IMR-90 (cell line): ENCODE measurements at regions not wholly inside any gene's neighbourhood (a gene's known extent, or its start where the extent isn't known, plus 50 kb on each side); places are given as distances from the start of the nearest gene placed in this dataset.

Source experiments
- ATAC-seq: fragments of 200-7000 bp; cut with Tn5 transposase; 2 replicates; pipeline ENCODE4 v1.9.1; 2020; ENCODE audit warnings: low read depth, mild to moderate bottlenecking, moderate library complexity
- BruUV-seq: library from RNA; stranded (reverse); fragments of 400-500 nt; replicated peaks from 2 replicates; lab custom pipeline; 2021; lab: Mats Ljungman, UMichigan
- CTCF ChIA-PET: fragments of 300-600 bp; formaldehyde crosslinking; extraction: SDS; loops from one replicate; lab custom pipeline; 2021; ENCODE audit warnings: antibody characterized with exemption; lab: Yijun Ruan, JAX
- POLR2A ChIA-PET: fragments of 300-600 bp; sonication (Branson Sonifier 250); formaldehyde crosslinking; loops from one replicate; lab custom pipeline; 2022; ENCODE audit warnings: antibody characterized with exemption; ENCODE audit not compliant: unreplicated experiment; lab: Charles Lee
- DNase-seq: peaks from one replicate; pipeline ENCODE4 v3.0.0; 2013
- H2AFZ ChIP-seq: replicated peaks from 2 replicates; pipeline ENCODE3; 2013; ENCODE audit warnings: low read length, mild to moderate bottlenecking; ENCODE audit not compliant: poor library complexity
- H2AK5ac ChIP-seq: 2 replicates; pipeline ENCODE4 v1.6.1; 2013; ENCODE audit warnings: low read depth, low read length, inconsistent platforms
- H2AK9ac ChIP-seq: replicated peaks from 2 replicates; pipeline ENCODE3; 2013; ENCODE audit warnings: mild to moderate bottlenecking, low read depth, low read length, moderate library complexity; ENCODE audit not compliant: poor library complexity
- H2BK120ac ChIP-seq: 2 replicates; pipeline ENCODE4 v1.6.1; 2013; ENCODE audit warnings: low read depth, low read length, inconsistent platforms
- H2BK15ac ChIP-seq: 3 replicates; pipeline ENCODE4 v1.6.1; 2013; ENCODE audit warnings: low read depth, low read length, inconsistent platforms
- H2BK20ac ChIP-seq: 2 replicates; pipeline ENCODE4 v1.6.1; 2013; ENCODE audit warnings: low read depth, mild to moderate bottlenecking, inconsistent platforms, low read length, moderate library complexity
- H2BK5ac ChIP-seq: 2 replicates; pipeline ENCODE4 v1.6.1; 2013; ENCODE audit warnings: mild to moderate bottlenecking, low read depth, low read length, inconsistent platforms; ENCODE audit not compliant: poor library complexity, severe bottlenecking
- H3K14ac ChIP-seq: replicated peaks from 2 replicates; pipeline ENCODE4 v1.6.1; 2013; ENCODE audit warnings: low read depth, low read length, inconsistent platforms
- H3K18ac ChIP-seq: 2 replicates; pipeline ENCODE4 v1.6.1; 2013; ENCODE audit warnings: low read depth, low read length, control low read depth
- H3K23ac ChIP-seq: 2 replicates; pipeline ENCODE4 v1.6.1; 2013; ENCODE audit warnings: low read depth, low read length, inconsistent platforms
- H3K27ac ChIP-seq: 2 replicates; pipeline ENCODE4 v1.5.1; 2013; ENCODE audit warnings: mild to moderate bottlenecking, control low read depth, low read length; ENCODE audit not compliant: insufficient read depth
- H3K27me3 ChIP-seq: 2 replicates; pipeline ENCODE4 v1.6.1; 2013; ENCODE audit warnings: low read length; ENCODE audit not compliant: control insufficient read depth, insufficient read depth
- H3K36me3 ChIP-seq: 2 replicates; pipeline ENCODE4 v1.6.1; 2013; ENCODE audit warnings: low read length, mixed read lengths; ENCODE audit not compliant: control insufficient read depth, insufficient read depth
- H3K4ac ChIP-seq: 2 replicates; pipeline ENCODE4 v1.6.1; 2013; ENCODE audit warnings: low read depth, low read length, inconsistent platforms
- H3K4me1 ChIP-seq: 2 replicates; pipeline ENCODE4 v1.6.1; 2013; ENCODE audit warnings: low read length, mixed read lengths; ENCODE audit not compliant: control insufficient read depth, insufficient read depth
- H3K4me2 ChIP-seq: 2 replicates; pipeline ENCODE4 v1.6.1; 2013; ENCODE audit warnings: low read depth, mild to moderate bottlenecking, control low read depth, low read length, moderate library complexity
- H3K4me3 ChIP-seq: 2 replicates; pipeline ENCODE4 v1.5.1; 2013; ENCODE audit warnings: low read depth, mild to moderate bottlenecking, control low read depth, low read length, moderate library complexity; ENCODE audit not compliant: insufficient read depth
- H3K56ac ChIP-seq: 2 replicates; pipeline ENCODE4 v1.6.1; 2013; ENCODE audit warnings: low read length, inconsistent platforms; ENCODE audit not compliant: insufficient read depth; ENCODE audit errors: extremely low read depth
- H3K79me1 ChIP-seq, 2 experiments: 2 replicates each; pipeline ENCODE4 v1.6.1; 2013; ENCODE audit warnings: low read length in 2 of 2, inconsistent platforms in 1 of 2, low read depth in 1 of 2
- H3K9ac ChIP-seq: 2 replicates; pipeline ENCODE4 v1.6.1; 2013; ENCODE audit warnings: low read depth, low read length, control low read depth
- H3K9me1 ChIP-seq: 2 replicates; pipeline ENCODE4 v1.6.1; 2013; ENCODE audit warnings: low read length, inconsistent platforms; ENCODE audit not compliant: insufficient read depth
- H3K9me3 ChIP-seq: 2 replicates; pipeline ENCODE4 v1.6.1; 2013; ENCODE audit warnings: low read length; ENCODE audit not compliant: control insufficient read depth, insufficient read depth
- H4K20me1 ChIP-seq: 2 replicates; pipeline ENCODE4 v1.6.1; 2013; ENCODE audit warnings: low read length, inconsistent platforms; ENCODE audit not compliant: insufficient read depth
- H4K5ac ChIP-seq: 2 replicates; pipeline ENCODE4 v1.6.1; 2013; ENCODE audit warnings: mild to moderate bottlenecking, low read depth, low read length, control low read depth
- H4K8ac ChIP-seq, 2 experiments: 2 replicates each; pipeline ENCODE4 v1.6.1; 2013; ENCODE audit warnings: low read depth in 2 of 2, low read length in 2 of 2, control low read depth in 1 of 2, inconsistent platforms in 1 of 2
- H4K91ac ChIP-seq: 2 replicates; pipeline ENCODE4 v1.6.1; 2013; ENCODE audit warnings: low read depth, low read length, inconsistent platforms; ENCODE audit not compliant: insufficient read depth
- BHLHE40 ChIP-seq: fragments of 150-350 bp; IDR thresholded peaks from 2 replicates; pipeline ENCODE4 v1.6.1; 2016; ENCODE audit warnings: mild to moderate bottlenecking, low read depth, low read length
- CEBPB ChIP-seq: IDR thresholded peaks from 2 replicates; pipeline ENCODE4 v1.6.1; 2012; ENCODE audit warnings: low read depth, low read length, improper control_type of control experiment
- CHD1 ChIP-seq: IDR thresholded peaks from 2 replicates; pipeline ENCODE4 v1.6.1; 2012; ENCODE audit warnings: low read depth, low read length, improper control_type of control experiment
- CTCF ChIP-seq: conservative IDR thresholded peaks from 2 replicates; pipeline ENCODE4 v1.5.1; 2012; ENCODE audit warnings: mild to moderate bottlenecking, low read depth, low read length, improper control_type of control experiment
- FOS ChIP-seq: fragments of 150-350 bp; IDR thresholded peaks from 2 replicates; pipeline ENCODE4 v1.6.1; 2016; ENCODE audit warnings: low read depth, low read length
- MAFK ChIP-seq: IDR thresholded peaks from 2 replicates; pipeline ENCODE4 v1.6.1; 2012; ENCODE audit warnings: low read depth, low read length, improper control_type of control experiment
- MAZ ChIP-seq: IDR thresholded peaks from 2 replicates; pipeline ENCODE4 v1.6.1; 2012; ENCODE audit warnings: low read depth, mild to moderate bottlenecking, low read length, improper control_type of control experiment, moderate library complexity, borderline replicate concordance
- MXI1 ChIP-seq: IDR thresholded peaks from 2 replicates; pipeline ENCODE4 v1.6.1; 2012; ENCODE audit warnings: low read depth, mild to moderate bottlenecking, low read length, moderate library complexity, borderline replicate concordance
- NFE2L2 ChIP-seq: fragments of 150-350 bp; IDR thresholded peaks from 2 replicates; pipeline ENCODE4 v1.6.1; 2016; ENCODE audit warnings: low read depth, mild to moderate bottlenecking, low read length
- POLR2A ChIP-seq: IDR thresholded peaks from 2 replicates; pipeline ENCODE4 v1.6.1; 2012; ENCODE audit warnings: mild to moderate bottlenecking, low read depth, low read length
- RAD21 ChIP-seq: IDR thresholded peaks from 2 replicates; pipeline ENCODE4 v1.6.1; 2012; ENCODE audit warnings: low read length, improper control_type of control experiment
- RCOR1 ChIP-seq: IDR thresholded peaks from 2 replicates; pipeline ENCODE4 v1.6.1; 2012; ENCODE audit warnings: mild to moderate bottlenecking, low read length, improper control_type of control experiment; ENCODE audit not compliant: insufficient replicate concordance
- RFX5 ChIP-seq: IDR thresholded peaks from 2 replicates; pipeline ENCODE4 v1.8.0; 2012; ENCODE audit warnings: low read depth, mild to moderate bottlenecking, low read length, moderate library complexity
- SMC3 ChIP-seq: fragments of 150-350 bp; IDR thresholded peaks from 2 replicates; pipeline ENCODE4 v1.6.1; 2016; ENCODE audit warnings: low read depth, mild to moderate bottlenecking, antibody characterized with exemption, low read length, moderate library complexity
- USF2 ChIP-seq: fragments of 150-350 bp; IDR thresholded peaks from 2 replicates; pipeline ENCODE4 v1.6.1; 2017; ENCODE audit warnings: mild to moderate bottlenecking, antibody characterized with exemption, low read length, low read depth
- WGBS, 2 experiments: methylation state at CpG; one replicate each; pipeline versions ENCODE4 v1.1.5 to v1.1.7; 2013; ENCODE audit warnings: missing lambda C conversion rate in 2 of 2; ENCODE audit not compliant: insufficient read length in 1 of 2; ENCODE audit errors: extremely low coverage in 2 of 2; 5-methylcytosine and 5-hydroxymethylcytosine counted together
- dilution Hi-C: fragments of 300-500 bp; cut with HindIII; formaldehyde crosslinking; loops from one replicate; pipeline ENCODE4 v1.14.3; 2018; ENCODE audit warnings: low sequenced_read_pairs; ENCODE audit not compliant: unreplicated experiment
- in situ Hi-C: fragments of 300-500 bp; cut with MboI; formaldehyde crosslinking; loops from 3 replicates; pipeline ENCODE4 v1.14.3; 2019; ENCODE audit warnings: low sequenced_read_pairs, inconsistent platforms, mixed read lengths
- intact Hi-C: fragments of 100-400 bp; cut with micrococcal nuclease; formaldehyde crosslinking; loops from 2 replicates; pipeline ENCODE4 v1.10.0; 2022
- TF ChIP-seq, protein P1 (sequence below): fragments of 150-350 bp; IDR thresholded peaks from 2 replicates; pipeline ENCODE4 v1.6.1; 2016; ENCODE audit warnings: low read depth, mild to moderate bottlenecking, low read length, moderate library complexity, borderline replicate concordance

- no peak overlapping the region for H3K27ac ChIP-seq
- no peaks in the 10 kb centered on the region for H3K9me3 ChIP-seq
- WGBS, 2 experiments: no CpG with 5 or more reads among the region's 1 CpG
- no peak overlapping the region for H2BK120ac ChIP-seq
- H2AK5ac ChIP-seq: no peak overlapping the region
- no TSS peak for BruUV-seq
- dilution Hi-C loops (no loop called here), intact Hi-C loops (no loop called here), in situ Hi-C loops (no loop called here)
- no peaks in the 10 kb centered on the region for H3K9me1 ChIP-seq
- H4K8ac ChIP-seq: no peak overlapping the region
- H2BK5ac ChIP-seq: no peak overlapping the region
- no peak overlapping the region for H2BK20ac ChIP-seq
- POLR2A ChIA-PET: no interaction called here
- no peaks in the 10 kb centered on the region for H3K27me3 ChIP-seq
- H4K20me1 ChIP-seq: no peaks in the 10 kb centered on the region
- CTCF ChIA-PET: no interaction called here
- no peaks in the 10 kb centered on the region for H3K79me1 ChIP-seq
- H3K4me3 ChIP-seq: no peak overlapping the region
- H3K4me1 ChIP-seq: no peaks in the 10 kb centered on the region
- H3K23ac ChIP-seq: no peak overlapping the region
- H3K56ac ChIP-seq: no peak overlapping the region
- no peak overlapping the region for H4K91ac ChIP-seq
- TF ChIP-seq MXI1: no peak
- no peak for TF ChIP-seq BHLHE40
- TF ChIP-seq, protein P1, sequence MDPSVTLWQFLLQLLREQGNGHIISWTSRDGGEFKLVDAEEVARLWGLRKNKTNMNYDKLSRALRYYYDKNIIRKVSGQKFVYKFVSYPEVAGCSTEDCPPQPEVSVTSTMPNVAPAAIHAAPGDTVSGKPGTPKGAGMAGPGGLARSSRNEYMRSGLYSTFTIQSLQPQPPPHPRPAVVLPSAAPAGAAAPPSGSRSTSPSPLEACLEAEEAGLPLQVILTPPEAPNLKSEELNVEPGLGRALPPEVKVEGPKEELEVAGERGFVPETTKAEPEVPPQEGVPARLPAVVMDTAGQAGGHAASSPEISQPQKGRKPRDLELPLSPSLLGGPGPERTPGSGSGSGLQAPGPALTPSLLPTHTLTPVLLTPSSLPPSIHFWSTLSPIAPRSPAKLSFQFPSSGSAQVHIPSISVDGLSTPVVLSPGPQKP: no peak
- TF ChIP-seq USF2: no peak
- TF ChIP-seq CEBPB: no peak
- TF ChIP-seq RFX5: no peak
- TF ChIP-seq CHD1: no peak
- TF ChIP-seq RAD21: no peak
- TF ChIP-seq SMC3: no peak
- TF ChIP-seq CTCF: no peak
- no peak for TF ChIP-seq MAZ
- no peak for TF ChIP-seq NFE2L2
- TF ChIP-seq RCOR1: no peak
- TF ChIP-seq MAFK: no peak
- TF ChIP-seq POLR2A: no peak
- no peak for TF ChIP-seq FOS
- no peaks in the 10 kb centered on the region for H3K36me3 ChIP-seq
- no peak overlapping the region for H3K4me2 ChIP-seq
- H3K14ac ChIP-seq: no peak overlapping the region
- no peak overlapping the region for H3K18ac ChIP-seq
- DNase-seq (no peak), ATAC-seq (no peak)
- no peak overlapping the region for H4K5ac ChIP-seq
- no peak overlapping the region for H2BK15ac ChIP-seq
- no peak overlapping the region for H2AK9ac ChIP-seq
- no peak overlapping the region for H3K9ac ChIP-seq
- no peak overlapping the region for H3K4ac ChIP-seq
- H2AFZ ChIP-seq: no peak overlapping the region
Observed at GRCh38 chr5:25387953-25388352, 743.2 kb upstream of the CDH10 start.
